Thoracic aorta (tissue), 2 donors: ENCODE measurements at regions not wholly inside any gene's neighbourhood (a gene's known extent, or its start where the extent isn't known, plus 50 kb on each side); places are given as distances from the start of the nearest gene placed in this dataset.
A peak's percentile ranks its signal among the peaks of the same experiment; 100 is the strongest.

ENCODE experiments used
- ATAC-seq: fragments of 150-250 bp; one replicate; pipeline ENCODE4 v1.8.0; 2017; ENCODE audit warnings: low read depth; ENCODE audit not compliant: insufficient number of reproducible peaks, low FRiP score
- DNase-seq: peaks from one replicate; pipeline ENCODE4 v3.0.0-alpha.2; 2020; ENCODE audit warnings: low spot score
- H3K27ac ChIP-seq, 2 donors: fragments of 200-600 bp; sonication (generic); 1 replicate in 1 of 2; 2 replicates in 1 of 2; pipeline ENCODE4 v1.5.1; 2016; ENCODE audit warnings: mild to moderate bottlenecking in 2 of 2, moderate library complexity in 2 of 2
- H3K27me3 ChIP-seq: fragments of 200-600 bp; sonication (generic); replicated peaks from 2 replicates; pipeline ENCODE4 v1.6.0; 2016; ENCODE audit warnings: mild to moderate bottlenecking; ENCODE audit not compliant: insufficient read depth
- H3K36me3 ChIP-seq: fragments of 200-600 bp; sonication (generic); one replicate; pipeline ENCODE4 v1.5.1; 2016
- H3K4me1 ChIP-seq, 2 donors: fragments of 200-600 bp; sonication (generic); 1 replicate in 1 of 2; 2 replicates in 1 of 2; pipeline versions ENCODE4 v1.5.1 to v1.6.0; 2016; ENCODE audit warnings: low read depth in 2 of 2, mild to moderate bottlenecking in 1 of 2; ENCODE audit not compliant: control insufficient read depth in 1 of 2
- H3K4me3 ChIP-seq: fragments of 200-600 bp; sonication (generic); 2 replicates; pipeline ENCODE4 v1.5.1; 2016; ENCODE audit warnings: mild to moderate bottlenecking
- H3K9me3 ChIP-seq: fragments of 200-600 bp; sonication (generic); 2 replicates; pipeline ENCODE4 v1.5.1; 2016
- CTCF ChIP-seq: fragments of 200-600 bp; sonication (generic); IDR thresholded peaks from one replicate; pipeline ENCODE4 v1.5.1; 2019; ENCODE audit warnings: antibody characterized with exemption

GRCh38 chr6:152874846-152875568 is 107.8 kb downstream of the FBXO5 start:
- TF ChIP-seq CTCF: no peak
- ATAC-seq (no peak), DNase-seq (no peak)
- Histone ChIP-seq H3K27me3 (no peaks in the 10 kb centered on the region), H3K27ac (no peak overlapping the region), H3K4me3 (no peak overlapping the region), H3K9me3 (no peaks in the 10 kb centered on the region), H3K4me1 (no peaks in the 10 kb centered on the region), H3K36me3 (no peaks in the 10 kb centered on the region)

GRCh38 chr6:152879681-152880080 is 103.2 kb downstream of the FBXO5 start:
- H3K4me1 ChIP-seq: no peaks in the 10 kb centered on the region
- no peak overlapping the region for H3K4me3 ChIP-seq
- H3K36me3 ChIP-seq: no peaks in the 10 kb centered on the region
- H3K27ac ChIP-seq: no peak overlapping the region
- no peak for TF ChIP-seq CTCF
- ATAC-seq: no peak
- H3K27me3 ChIP-seq: no peaks in the 10 kb centered on the region
- no peak for DNase-seq
- no peaks in the 10 kb centered on the region for H3K9me3 ChIP-seq

GRCh38 chr6:152893187-152893586 is 89.7 kb downstream of the FBXO5 start:
- H3K36me3 ChIP-seq: no peaks in the 10 kb centered on the region
- H3K4me1 ChIP-seq: no peaks in the 10 kb centered on the region
- no peak overlapping the region for H3K4me3 ChIP-seq
- H3K27me3 ChIP-seq: no peaks in the 10 kb centered on the region
- no peak for ATAC-seq
- TF ChIP-seq CTCF: no peak
- H3K27ac ChIP-seq: no peak overlapping the region
- no peak for DNase-seq
- no peaks in the 10 kb centered on the region for H3K9me3 ChIP-seq

- Histone ChIP-seq H3K4me3 (no peak overlapping the region), H3K27ac (no peak overlapping the region), H3K36me3 (no peaks in the 10 kb centered on the region), H3K4me1 (no peaks in the 10 kb centered on the region), H3K9me3 (no peaks in the 10 kb centered on the region), H3K27me3 (no peaks in the 10 kb centered on the region)
- TF ChIP-seq CTCF: no peak
- DNase-seq (no peak), ATAC-seq (no peak)
Observed at GRCh38 chr6:152896923-152897322, 85.9 kb downstream of the FBXO5 start.

GRCh38 chr6:152897807-152898399 is 84.9 kb downstream of the FBXO5 start:
- ATAC-seq: no peak
- Histone ChIP-seq H3K9me3 (no peaks in the 10 kb centered on the region), H3K27me3 (no peaks in the 10 kb centered on the region), H3K4me3 (no peak overlapping the region), H3K36me3 (no peaks in the 10 kb centered on the region), H3K27ac (no peak overlapping the region), H3K4me1 (no peaks in the 10 kb centered on the region)
- TF ChIP-seq CTCF: peak; percentile 52
- no peak for DNase-seq
